Adipocyte (in vitro differentiated cells): ENCODE measurements at regions not wholly inside any gene's neighbourhood (a gene's known extent, or its start where the extent isn't known, plus 50 kb on each side); places are given as distances from the start of the nearest gene placed in this dataset.

Experiments used
- DNase-seq: peaks from one replicate; pipeline ENCODE4 v3.0.0-alpha.2; 2015; ENCODE audit warnings: low read depth
- H3K27me3 ChIP-seq: replicated peaks from 2 replicates; pipeline ENCODE4 v1.7.0; 2013; ENCODE audit warnings: mild to moderate bottlenecking, low read length, moderate library complexity; ENCODE audit not compliant: control insufficient read depth, insufficient read depth
- H3K36me3 ChIP-seq: 2 replicates; pipeline ENCODE4 v1.7.0; 2013; ENCODE audit warnings: low read length, mild to moderate bottlenecking, moderate library complexity; ENCODE audit not compliant: control insufficient read depth, insufficient read depth, severe bottlenecking
- H3K4me1 ChIP-seq: 2 replicates; pipeline ENCODE4 v1.7.0; 2013; ENCODE audit warnings: mild to moderate bottlenecking, low read length, moderate library complexity; ENCODE audit not compliant: control insufficient read depth, insufficient read depth
- H3K4me3 ChIP-seq: 2 replicates; pipeline ENCODE4 v1.7.0; 2013; ENCODE audit warnings: mild to moderate bottlenecking, low read length, moderate library complexity
- H3K9ac ChIP-seq: 2 replicates; pipeline ENCODE4 v1.7.0; 2013; ENCODE audit warnings: mild to moderate bottlenecking, low read length, moderate library complexity
- H3K9me3 ChIP-seq: 2 replicates; pipeline ENCODE4 v1.7.0; 2013; ENCODE audit warnings: mild to moderate bottlenecking, low read length, moderate library complexity; ENCODE audit not compliant: control insufficient read depth

DNA sequence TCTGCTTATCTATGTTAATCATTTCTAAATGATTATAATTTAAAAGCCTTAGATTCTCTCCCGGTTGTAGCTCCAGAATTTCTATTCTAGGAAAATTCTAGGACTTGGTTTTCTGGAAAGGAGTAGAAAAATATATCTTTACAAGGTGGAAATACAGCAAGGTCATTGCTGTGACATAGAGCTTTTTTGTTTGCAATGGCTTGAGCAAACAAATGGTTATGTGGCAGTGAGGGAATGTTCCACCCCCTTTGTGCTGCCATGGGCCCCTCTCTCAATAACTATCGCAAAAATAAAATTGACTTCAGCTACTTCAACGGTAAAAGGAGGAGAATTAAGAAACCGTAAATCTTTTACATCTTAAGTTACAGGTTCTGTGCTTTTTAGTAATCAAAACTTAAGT lies 517.1 kb downstream of the EPHA3 start:
- H3K9me3 ChIP-seq, result peaks cover 4% of the 10 kb centered on the region
- H3K9ac ChIP-seq, result no peak overlapping the region
- H3K27me3 ChIP-seq, result no peaks in the 10 kb centered on the region
- H3K36me3 ChIP-seq, result no peaks in the 10 kb centered on the region
- DNase-seq, result no peak
- H3K4me3 ChIP-seq, result no peak overlapping the region
- no peaks in the 10 kb centered on the region for H3K4me1 ChIP-seq

DNA sequence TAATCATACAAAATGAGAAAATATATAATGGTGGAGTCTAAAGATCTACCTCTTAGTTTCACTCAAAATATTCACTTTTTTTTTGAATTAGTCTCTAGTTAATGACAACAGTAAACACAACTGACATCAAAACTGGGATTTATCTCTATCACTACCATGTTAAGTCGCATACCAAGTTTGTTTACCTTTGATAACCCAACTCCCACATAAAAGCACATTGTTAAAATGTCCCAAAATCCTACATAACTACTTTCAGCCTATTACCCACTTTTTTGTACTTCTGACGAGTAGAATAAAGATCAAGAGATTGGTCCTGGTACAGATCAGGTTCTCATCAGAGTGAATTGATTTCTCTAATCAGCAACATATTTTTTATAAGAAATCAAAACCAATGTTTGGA lies 518.5 kb downstream of the EPHA3 start:
- no peaks in the 10 kb centered on the region for H3K4me1 ChIP-seq
- no peaks in the 10 kb centered on the region for H3K27me3 ChIP-seq
- no peak overlapping the region for H3K9ac ChIP-seq
- no peak for DNase-seq
- no peak overlapping the region for H3K4me3 ChIP-seq
- peaks cover under 1% of the 10 kb centered on the region for H3K9me3 ChIP-seq
- no peaks in the 10 kb centered on the region for H3K36me3 ChIP-seq

DNA sequence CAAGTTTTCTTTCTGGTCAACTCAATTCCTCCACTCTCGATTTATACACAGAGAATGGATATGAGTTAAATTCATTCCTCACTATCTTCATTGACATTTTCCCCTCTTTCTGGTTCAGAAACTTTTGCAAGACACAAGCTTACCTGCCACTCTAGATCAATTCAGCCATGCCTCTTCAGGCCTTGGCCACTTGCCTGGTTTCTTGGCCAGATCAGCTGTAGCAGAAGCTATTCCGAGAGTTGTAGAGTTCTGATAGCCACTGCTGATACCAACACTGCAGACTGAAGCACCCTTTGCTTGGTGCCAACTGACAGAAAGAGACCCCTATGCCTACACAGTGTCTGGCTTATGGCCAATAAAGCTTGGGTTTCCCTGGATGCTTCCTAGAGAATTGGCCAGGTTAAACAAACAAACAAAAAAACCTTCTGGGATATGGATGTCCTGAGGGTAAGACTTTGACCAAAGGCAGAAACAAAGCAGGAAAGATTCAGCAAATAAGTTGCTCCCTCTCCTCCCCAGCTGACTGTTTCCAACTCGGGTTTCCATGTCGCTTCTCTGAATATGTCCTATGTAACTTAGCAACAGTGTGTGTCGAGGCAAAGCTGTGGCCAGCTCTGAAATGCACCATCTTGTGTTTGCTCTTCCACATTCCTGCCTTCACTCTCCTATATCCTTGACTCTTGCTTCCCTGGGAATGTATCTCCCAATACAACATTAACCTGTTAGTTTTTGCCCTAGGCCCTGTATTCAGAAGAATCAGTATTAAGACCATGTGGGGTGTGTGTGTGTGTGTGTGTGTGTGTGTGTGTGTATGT lies 521.6 kb downstream of the EPHA3 start:
- Histone ChIP-seq H3K9ac (no peak overlapping the region), H3K27me3 (no peaks in the 10 kb centered on the region), H3K4me1 (no peaks in the 10 kb centered on the region), H3K36me3 (no peaks in the 10 kb centered on the region), H3K9me3 (no peaks in the 10 kb centered on the region), H3K4me3 (no peak overlapping the region)
- DNase-seq, result no peak

DNA sequence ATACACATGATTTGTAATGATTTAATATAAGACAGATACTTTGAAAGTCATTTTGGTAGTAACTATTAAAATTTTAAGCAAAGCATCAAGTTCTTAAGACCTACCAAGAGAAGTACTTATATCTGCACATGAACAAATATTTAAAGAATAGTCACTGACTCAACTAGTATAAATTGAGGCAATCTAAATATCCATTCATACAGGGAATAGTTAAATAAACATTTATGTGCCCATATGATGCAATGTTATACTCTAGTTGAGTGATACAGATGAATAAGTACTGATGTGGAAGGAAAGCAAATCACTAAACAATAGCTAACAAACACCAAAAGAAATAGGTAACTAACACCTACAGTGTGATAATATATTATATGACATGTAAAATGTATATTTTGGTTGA lies 527.7 kb downstream of the EPHA3 start:
- peak; percentile 1 for DNase-seq
- Histone ChIP-seq H3K36me3 (no peaks in the 10 kb centered on the region), H3K9me3 (no peaks in the 10 kb centered on the region), H3K4me3 (no peak overlapping the region), H3K27me3 (no peaks in the 10 kb centered on the region), H3K9ac (no peak overlapping the region), H3K4me1 (no peaks in the 10 kb centered on the region)

DNA sequence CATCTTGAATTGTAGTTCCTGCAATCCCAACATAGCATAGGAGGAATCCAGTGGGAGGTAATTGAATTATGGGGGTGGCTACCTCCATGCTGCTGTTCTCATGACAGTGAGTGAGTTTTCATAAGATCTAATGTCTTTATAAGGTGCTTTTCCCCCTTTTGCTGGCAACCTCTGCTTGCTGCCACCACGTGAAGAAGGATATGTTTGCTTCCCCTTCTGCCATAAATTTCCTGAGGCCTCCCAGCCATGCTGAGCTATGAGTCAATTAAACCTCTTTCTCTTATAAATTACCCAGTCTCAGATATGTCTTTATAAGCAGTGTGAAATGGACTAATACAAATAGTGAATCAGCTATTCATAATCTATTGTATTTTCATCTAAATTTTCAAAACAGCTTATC lies 537.3 kb downstream of the EPHA3 start:
- H3K4me3 ChIP-seq, result no peak overlapping the region
- H3K27me3 ChIP-seq, result no peaks in the 10 kb centered on the region
- DNase-seq, result no peak
- H3K9ac ChIP-seq, result no peak overlapping the region
- no peaks in the 10 kb centered on the region for H3K36me3 ChIP-seq
- peaks cover 4% of the 10 kb centered on the region for H3K9me3 ChIP-seq
- no peaks in the 10 kb centered on the region for H3K4me1 ChIP-seq

DNA sequence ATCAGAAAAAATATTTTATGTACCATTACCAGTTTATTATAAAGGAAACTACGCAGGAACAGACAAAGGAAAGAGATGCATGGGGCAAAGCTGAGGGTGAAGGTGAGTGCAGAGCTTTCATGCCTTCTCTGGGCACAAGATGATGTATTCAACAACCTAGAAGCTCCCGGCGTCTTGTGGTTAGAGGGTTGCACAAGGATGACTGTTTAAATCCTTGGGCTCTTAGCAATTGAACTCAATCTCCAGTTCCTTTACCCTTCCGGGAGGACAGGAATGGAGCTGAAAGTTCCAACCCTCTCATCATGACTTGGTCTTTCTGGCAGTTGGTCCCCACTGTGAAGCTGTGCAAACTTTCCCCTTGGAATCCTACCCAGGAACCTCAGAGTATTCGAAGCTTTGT lies 542.0 kb downstream of the EPHA3 start:
- Histone ChIP-seq H3K9ac (no peak overlapping the region), H3K27me3 (no peaks in the 10 kb centered on the region), H3K9me3 (no peaks in the 10 kb centered on the region), H3K4me3 (no peak overlapping the region), H3K4me1 (no peaks in the 10 kb centered on the region), H3K36me3 (no peaks in the 10 kb centered on the region)
- no peak for DNase-seq

DNA sequence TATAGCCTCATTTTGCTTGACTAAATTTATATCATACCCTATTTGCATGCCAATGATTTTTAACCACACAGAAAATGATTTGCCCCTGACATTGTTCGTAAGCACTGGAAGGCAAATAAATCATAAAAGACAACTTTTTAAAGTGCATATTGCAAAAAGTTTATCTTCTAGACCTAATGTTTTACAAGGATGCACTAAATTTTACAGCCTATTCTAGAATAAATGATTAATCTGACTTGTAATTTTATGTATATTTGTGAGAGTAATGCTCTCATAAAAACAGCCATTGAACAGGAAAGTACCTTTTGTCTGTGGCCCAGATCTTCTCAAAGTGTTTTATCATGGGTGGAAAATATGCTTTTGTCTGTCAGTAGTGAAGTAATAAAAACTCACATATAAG lies 546.6 kb downstream of the EPHA3 start:
- no peaks in the 10 kb centered on the region for H3K36me3 ChIP-seq
- peaks cover 33% of the 10 kb centered on the region for H3K9me3 ChIP-seq
- no peak for DNase-seq
- no peak overlapping the region for H3K9ac ChIP-seq
- H3K27me3 ChIP-seq, result no peaks in the 10 kb centered on the region
- H3K4me1 ChIP-seq, result no peaks in the 10 kb centered on the region
- H3K4me3 ChIP-seq, result no peak overlapping the region

DNA sequence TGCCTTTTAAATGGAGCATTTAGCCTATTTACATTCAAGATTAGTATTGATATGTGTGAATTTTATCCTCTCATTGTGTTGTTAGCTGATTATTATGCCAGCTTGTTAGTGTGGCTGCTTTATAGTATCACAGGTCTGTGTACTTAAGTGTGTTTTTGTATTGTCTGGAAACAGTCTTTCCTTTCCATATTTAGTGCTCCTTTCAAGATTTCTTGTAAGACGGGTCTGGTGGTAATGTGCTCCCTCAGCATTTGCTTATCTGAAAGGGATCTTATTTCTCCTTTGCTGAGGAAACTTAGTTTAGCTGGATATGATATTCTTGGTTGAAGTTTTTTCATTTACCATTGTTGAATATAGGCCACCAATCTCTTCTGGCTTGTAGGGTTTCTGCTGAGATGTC lies 549.0 kb downstream of the EPHA3 start:
- H3K27me3 ChIP-seq, result no peaks in the 10 kb centered on the region
- H3K4me1 ChIP-seq, result peaks cover 5% of the 10 kb centered on the region
- no peak overlapping the region for H3K9ac ChIP-seq
- H3K4me3 ChIP-seq, result no peak overlapping the region
- no peaks in the 10 kb centered on the region for H3K36me3 ChIP-seq
- peaks cover 33% of the 10 kb centered on the region for H3K9me3 ChIP-seq
- no peak for DNase-seq

DNA sequence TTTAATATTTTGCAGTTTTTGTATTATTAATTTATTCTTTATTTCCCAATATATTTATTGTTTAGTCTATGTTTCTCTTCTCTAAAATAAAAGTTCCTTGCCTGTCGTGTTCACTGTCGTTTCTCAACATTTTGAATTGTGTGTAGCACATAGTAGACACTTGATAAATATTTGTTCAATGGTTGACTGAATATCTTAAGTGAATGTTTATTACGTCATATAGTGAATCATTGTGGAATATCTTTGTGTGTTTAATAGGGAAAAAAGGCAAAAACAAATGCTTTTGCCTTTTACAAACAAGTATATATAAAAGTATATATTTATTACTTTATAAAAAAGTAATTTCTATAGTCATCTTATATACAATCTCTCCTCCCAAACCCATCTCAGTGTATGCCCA lies 572.3 kb downstream of the EPHA3 start:
- no peaks in the 10 kb centered on the region for H3K4me1 ChIP-seq
- H3K36me3 ChIP-seq, result no peaks in the 10 kb centered on the region
- no peak for DNase-seq
- no peaks in the 10 kb centered on the region for H3K27me3 ChIP-seq
- H3K9me3 ChIP-seq, result no peaks in the 10 kb centered on the region
- no peak overlapping the region for H3K9ac ChIP-seq
- H3K4me3 ChIP-seq, result no peak overlapping the region

DNA sequence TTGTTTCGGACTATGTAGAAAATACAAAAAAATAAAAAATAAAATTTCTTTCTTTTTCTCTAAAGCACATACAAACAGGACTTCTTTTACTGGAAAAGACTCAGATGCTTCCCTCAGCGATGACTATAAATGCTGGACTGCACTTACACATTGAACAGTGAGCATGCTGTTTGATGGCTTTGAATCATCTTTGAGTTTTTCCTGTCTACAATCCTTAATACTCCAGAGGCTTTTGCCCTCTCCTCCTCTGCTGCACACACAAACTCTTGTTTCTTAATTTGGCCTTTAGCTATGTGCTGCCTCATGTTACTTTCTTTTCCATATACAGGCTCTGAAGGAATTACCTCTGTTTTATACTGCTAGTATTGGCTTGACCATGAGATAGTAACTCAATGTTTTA lies 575.1 kb downstream of the EPHA3 start:
- no peaks in the 10 kb centered on the region for H3K9me3 ChIP-seq
- no peak for DNase-seq
- H3K9ac ChIP-seq, result no peak overlapping the region
- no peaks in the 10 kb centered on the region for H3K4me1 ChIP-seq
- no peaks in the 10 kb centered on the region for H3K27me3 ChIP-seq
- no peaks in the 10 kb centered on the region for H3K36me3 ChIP-seq
- H3K4me3 ChIP-seq, result no peak overlapping the region

DNA sequence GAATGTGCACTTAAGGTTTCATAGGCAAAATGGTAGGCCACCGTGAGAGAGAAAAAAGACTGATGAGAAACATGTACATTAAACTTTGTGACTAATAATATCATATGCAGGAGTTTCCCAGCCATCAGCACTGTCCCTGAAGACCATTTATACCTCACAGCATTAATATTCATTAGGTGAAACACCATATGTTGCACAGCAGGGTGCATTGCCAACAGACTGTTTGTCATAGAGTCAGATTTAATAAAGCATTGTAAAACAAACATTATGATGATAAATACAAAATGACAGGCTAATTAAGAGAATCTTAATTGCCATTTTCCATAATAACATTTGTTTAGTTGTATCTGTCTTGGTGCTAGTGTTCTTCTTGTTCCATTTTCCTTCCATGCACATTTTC lies 578.3 kb downstream of the EPHA3 start:
- Histone ChIP-seq H3K4me3 (no peak overlapping the region), H3K9ac (no peak overlapping the region), H3K9me3 (no peaks in the 10 kb centered on the region), H3K27me3 (no peaks in the 10 kb centered on the region), H3K4me1 (no peaks in the 10 kb centered on the region), H3K36me3 (no peaks in the 10 kb centered on the region)
- DNase-seq, result no peak

DNA sequence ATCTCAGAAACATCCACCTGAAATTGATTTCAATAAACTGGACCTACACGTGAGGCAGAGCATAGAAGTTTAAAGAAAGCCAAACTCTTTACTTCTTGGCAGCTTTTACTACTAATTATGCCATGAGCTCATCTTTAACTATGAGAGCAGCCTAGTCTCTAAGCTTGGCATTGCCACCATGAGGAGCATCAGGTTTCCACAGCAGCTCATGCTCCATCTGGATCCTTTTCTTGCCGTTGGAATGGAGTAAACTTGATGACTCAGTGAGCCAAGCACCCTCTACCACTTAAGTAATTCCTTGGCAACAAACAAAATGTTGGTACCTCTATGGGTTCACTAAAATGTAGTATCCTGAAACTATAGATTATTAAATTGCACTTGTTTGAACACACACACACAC lies 583.2 kb downstream of the EPHA3 start:
- H3K4me3 ChIP-seq, result no peak overlapping the region
- peaks cover 6% of the 10 kb centered on the region for H3K4me1 ChIP-seq
- H3K9me3 ChIP-seq, result no peaks in the 10 kb centered on the region
- H3K9ac ChIP-seq, result no peak overlapping the region
- peak; percentile 9 for DNase-seq
- no peaks in the 10 kb centered on the region for H3K36me3 ChIP-seq
- no peaks in the 10 kb centered on the region for H3K27me3 ChIP-seq
